Femur (tissue), 1 donor: ENCODE measurements at regions not wholly inside any gene's neighbourhood (a gene's known extent, or its start where the extent isn't known, plus 50 kb on each side); places are given as distances from the start of the nearest gene placed in this dataset.

Source experiments
- DNase-seq: peaks from one replicate; pipeline ENCODE4 v3.0.0-alpha.2; 2017

DNA sequence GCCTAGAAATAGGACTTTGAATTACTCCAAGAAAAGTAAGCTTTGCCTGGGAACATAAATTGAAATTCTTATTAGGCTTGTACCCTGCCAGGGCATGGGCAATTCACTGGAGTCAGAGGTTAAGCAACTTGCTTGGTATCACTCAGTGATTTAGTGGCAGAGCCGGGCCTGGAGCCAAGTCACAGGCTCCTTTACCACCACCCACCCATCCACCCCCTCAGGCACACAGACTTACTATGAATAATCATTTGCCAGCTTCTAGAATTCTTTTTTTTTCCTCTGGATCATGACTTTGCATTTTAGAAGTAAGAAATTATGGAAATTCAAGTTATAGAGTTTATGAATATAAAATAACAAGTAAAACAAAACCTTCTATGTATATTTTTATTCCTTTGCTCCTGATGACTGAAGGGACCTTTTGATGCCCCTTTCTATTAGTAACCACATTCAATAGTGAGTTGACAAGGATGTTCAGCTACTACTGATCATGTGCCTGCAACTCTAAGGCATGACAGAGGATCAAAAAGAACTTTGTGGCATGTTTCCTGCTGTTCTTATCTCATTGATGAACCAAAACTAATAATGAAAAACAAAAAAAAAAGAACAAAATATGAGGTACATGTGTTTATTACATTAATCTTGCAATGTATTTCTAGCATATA is 614.7 kb downstream of the TLR4 start:
- DNase-seq, result no peak

DNA sequence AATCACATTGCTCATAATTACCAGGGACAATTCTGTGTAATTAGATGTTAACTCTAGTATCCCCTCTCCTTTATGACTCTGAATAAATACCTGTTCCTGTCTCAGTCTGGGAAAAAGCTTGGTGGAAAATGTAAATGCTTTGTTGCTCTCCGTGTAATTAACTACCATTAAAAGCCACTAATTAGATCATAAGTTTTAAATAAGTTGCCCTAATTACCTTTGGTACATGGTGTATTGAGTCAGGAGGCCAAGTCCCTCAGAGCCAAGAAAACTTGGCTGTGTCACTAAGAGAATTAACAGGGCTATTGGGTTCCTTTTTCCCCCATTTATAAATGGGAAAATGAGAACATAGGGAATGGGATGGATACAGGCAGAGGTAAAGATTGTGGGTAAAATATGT is 617.6 kb downstream of the TLR4 start:
- no peak for DNase-seq

DNA sequence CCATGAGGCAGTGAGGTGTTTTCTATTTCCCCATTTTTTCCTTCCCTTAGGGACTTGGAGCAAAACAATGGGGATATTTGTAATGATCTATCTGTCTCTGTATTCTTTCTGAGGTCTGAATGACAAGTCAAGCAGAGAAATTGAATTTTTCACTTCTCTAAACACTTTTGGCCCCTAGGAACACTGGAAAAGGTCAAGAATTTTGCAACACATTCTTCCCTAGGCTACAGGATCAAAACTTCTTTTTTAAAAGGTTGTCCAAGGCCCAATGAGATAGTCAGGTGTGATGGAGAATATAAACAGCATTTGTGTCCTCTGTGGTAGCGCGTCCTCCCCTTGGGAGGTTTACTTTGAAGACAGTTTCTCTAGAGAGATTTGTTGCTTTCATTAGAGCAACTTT is 620.5 kb downstream of the TLR4 start:
- DNase-seq, result no peak

DNA sequence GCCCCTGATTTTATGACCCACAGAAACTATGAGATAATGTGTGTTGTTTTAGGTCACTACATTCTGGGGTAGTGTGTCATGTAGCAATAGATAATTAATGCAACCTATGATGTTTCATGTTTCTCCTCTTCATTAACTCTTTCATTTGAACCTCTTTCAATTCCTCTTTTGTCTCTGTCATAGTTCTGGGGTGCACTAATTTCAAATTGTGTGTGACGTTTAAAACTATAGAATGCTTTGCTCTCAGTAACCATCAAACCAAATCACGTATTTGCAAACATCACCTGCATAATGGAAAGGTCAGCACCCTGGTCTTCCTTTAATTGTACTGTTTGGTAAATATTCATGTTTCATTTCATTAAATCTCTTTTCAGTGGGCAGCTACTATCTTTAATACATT is 621.6 kb downstream of the TLR4 start:
- DNase-seq, result no peak

DNA sequence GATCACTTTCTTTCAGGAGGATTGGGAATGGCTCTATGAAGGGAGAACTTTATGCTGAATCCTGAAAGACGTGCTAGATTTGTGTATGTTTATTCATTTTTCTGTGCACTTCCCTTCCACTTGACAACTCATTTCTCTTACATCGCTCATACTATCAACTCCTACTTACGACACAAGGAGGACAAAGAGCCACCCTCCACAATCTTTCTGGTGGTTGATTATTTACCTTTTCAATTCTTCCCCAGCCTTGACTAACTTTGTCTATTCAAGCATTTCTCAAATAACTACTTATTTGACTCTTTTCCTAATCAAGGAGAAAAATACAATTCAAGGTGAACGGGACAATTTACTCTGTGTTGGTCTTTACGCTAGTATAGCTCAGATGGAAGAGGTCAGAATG is 622.1 kb downstream of the TLR4 start:
- no peak for DNase-seq

DNA sequence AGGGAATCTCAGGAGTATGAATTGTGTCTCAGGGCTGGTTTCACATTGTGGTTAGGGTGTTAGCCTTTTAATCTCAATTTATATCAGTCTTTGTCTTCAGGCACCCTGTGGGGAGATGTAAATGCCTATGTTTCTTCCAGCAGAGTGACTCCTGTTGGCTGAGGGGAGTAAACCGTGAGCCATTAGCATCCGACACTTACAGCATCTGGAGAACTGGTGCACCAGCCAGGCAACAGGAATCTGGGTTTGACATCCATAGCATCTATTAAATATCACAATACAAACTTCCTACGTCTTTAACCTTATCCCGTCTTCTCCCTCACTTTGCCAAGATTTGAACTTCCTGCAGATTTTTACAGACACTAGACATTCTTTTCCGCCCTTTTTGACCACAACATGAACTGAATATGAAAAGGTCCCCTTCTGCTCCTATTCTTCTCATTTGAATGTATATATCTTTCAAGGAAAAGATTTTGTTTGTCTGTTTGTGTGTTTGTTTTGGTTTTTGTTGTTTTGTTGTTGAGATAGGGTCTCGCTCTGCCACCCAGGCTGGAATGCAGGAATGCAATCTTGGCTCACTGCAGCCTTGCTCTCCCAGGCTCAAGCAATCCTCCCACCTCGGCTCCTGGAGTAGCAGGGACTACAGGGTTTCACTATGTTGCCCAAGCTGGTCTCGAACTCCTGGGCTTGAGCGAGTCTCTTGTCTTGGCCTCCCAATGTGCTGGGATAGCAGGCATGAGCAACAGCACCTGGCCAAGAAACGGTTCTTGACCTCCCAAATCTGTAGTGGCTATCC is 626.2 kb downstream of the TLR4 start:
- DNase-seq, result no peak

DNA sequence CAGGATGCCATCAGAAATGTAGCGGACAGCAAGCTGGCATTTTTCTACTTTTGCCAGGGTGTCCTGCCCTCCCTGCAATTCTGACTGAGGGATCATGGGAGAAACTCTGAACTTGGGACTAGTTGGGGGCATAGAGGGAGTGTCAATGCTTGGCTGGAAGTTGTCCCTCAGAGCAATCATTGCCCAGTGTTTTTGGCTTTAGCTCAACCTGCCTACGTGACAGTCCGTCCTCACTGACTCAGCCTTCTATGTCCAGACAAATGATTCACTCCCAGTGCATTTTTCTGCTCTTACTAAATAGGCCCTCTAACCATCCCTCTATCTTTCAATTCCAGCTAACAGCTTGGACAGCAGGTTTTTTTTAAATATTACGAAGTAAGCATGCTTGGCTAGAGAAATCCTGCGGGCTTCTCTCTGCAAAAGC is 627.4 kb downstream of the TLR4 start:
- no peak for DNase-seq

DNA sequence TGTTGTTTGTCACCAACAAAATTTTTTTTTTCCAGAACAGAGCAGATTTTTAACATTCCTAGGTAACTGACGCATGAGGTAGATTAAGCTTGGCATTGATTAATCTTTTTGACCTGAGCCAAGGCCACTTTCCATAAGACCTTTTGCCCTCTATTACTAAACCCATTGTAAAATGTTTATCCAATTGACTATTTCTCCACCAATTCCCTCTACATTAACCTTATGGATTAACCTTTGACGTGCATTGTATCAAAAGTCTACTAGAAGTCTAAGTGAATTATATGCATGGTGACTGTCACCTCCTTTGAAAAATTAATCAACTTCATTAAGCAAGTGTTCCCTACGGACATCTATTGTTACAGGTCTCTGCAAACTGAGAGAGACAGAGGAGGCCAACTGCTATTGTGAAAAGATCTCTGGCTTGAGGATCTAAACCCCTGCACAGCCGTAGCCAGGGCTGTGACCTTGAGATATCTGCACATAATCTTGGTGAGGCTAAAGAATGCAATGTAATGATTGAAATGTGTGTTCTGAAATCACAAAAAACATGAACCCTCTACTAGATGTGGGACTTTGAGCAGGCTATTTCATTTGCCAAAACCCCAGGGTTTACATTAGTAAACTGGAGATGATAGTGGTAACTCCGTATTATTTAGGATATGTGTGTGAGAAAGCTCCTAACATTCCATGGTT is 632.2 kb downstream of the TLR4 start:
- no peak for DNase-seq

DNA sequence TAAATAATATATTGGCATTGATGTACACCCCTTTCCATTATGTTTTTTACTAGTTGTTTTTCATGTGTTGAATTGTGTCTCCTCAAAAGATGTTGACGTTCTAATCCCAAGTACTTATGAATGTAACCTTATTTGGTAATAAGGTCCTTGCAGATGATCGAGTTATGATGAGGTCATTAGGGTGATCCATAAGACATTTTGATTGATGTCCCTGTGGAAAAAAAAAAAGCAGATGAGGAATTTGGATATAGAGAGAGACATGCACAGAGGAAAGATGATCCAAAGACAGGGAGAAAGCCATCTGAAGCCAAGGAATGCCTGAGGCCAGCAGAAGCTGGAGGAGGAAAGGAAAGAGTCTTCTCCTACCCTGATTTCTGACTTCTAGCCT is 632.7 kb downstream of the TLR4 start:
- no peak for DNase-seq

DNA sequence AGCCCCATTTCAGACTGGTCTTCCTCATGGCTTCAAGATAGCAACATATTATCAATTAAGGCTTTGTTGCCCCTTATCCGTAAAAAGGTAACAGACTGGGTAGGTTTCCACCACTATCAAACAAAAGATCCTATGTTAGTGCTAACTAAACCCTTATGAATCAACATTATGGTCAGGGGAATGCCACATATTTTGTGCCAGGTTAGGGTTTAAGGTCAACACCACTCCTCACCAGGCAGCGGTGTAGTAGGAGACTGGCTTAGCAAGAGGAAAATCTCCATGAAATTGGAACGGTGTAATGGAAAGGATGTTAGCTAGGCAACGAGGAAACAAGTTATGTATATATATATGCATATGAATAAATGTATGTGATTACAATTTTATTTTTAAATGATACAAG is 655.8 kb downstream of the TLR4 start:
- DNase-seq, result no peak

DNA sequence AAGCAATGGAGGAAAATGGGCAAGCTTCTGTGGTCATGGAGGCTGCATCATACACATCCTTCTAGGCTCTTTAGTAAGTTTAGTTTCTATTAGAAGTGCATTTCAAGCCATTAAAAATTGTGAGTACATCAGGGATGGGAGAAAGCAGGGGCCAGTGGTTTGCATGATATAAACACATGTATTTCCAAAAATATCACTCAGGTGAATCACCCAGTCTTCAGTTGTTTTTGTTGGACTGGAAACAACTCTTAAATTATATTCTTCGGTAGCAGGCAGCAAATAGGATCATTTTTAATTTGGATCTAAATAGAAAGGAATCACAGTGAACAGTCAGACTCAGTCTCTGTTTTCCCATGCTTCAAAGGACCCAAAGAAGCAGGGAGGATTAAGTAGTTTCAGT is 657.9 kb downstream of the TLR4 start:
- no peak for DNase-seq

DNA sequence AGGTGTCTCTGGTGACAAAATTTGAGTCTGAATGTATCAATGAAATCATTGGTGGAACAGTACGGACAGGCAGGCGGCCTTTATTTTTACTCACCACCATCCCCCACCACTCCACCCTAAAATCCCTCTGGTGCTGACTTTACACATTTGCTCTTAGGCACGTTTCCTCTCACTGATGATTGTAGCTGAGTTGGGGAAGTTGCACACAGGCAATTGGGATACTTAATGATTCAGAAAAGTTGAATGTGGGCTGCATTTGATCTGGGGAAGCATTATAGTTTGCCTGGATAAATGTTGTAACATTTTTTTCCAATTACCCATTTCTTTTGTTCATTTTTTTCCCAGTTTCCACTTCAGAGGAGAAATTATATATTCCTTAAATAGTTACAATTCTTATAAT is 658.4 kb downstream of the TLR4 start:
- no peak for DNase-seq

DNA sequence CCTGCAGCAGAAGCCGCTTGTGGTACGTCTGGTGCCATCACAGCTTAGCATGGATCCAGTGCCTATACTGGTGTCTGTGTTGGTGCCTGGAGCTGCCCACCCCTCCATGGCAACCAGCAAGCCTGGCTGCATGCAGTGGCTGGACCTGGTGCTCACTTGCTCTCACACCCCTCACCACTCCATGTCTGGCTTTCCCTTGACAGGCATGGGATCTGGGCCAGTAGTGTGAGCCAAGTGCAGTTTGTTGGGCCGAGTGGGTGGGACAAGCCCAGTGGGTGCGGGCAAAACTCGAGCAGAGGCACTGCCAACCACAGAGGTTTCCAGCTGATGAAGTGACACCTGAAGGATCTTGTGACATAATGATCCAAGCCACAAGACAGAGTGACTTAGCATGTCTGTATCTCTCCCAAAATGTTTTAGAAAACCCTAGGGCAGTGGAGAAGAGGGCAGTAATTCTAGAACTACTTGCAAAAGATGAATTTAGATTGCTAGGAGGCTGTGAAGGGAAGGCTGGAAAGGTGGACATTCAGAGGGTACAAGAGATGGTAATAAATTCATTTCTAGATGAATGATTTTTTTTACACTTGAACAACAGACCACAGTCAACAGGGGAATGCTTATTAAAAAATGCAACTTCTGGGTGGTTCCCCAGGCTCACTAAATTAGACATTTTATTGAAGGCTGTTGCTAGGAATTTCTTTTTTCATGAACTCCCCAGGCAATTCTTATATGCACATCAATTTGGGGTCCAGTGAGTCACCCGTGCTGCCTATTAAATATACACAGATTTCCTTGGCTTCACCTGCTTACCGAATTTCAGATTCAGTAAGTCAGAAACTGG is 660.3 kb downstream of the TLR4 start:
- no peak for DNase-seq

DNA sequence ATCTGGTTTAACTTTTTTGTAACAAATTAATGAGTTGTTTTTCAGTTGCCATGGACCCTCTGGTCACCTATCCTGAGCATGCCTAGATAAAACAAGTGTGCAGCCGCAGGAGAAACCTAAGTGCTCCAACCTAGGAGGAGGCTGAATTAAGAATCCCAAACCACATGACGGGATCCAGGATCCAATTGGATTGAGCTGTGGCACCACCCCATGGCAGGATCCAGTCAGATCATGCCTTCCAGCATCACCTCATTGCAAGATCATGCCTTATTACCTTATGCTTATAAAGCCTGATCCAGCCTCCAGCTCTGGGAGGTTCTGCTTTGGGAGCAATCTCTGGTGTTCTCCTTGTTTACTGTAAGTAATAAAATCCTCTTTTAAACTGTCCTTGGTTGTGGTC is 662.0 kb downstream of the TLR4 start:
- DNase-seq, result no peak

DNA sequence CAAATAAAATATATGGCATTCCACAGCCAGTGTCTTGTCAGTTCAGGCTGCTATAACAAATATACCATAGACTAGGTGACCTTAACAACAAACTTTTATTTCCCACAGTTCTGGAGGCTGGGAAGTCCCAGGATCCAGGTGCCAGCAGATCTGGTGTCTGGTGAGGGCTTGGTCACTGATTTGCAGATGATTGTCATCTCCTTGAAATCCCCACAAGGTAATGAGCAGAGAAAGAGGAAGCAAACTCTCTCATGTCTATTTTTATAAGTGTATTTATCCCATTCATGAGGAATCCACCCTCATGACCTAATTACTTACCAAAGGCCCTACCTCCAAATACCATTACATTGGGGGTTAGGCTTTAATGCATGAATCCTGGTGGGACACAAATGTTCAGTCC is 663.2 kb downstream of the TLR4 start:
- DNase-seq, result no peak

DNA sequence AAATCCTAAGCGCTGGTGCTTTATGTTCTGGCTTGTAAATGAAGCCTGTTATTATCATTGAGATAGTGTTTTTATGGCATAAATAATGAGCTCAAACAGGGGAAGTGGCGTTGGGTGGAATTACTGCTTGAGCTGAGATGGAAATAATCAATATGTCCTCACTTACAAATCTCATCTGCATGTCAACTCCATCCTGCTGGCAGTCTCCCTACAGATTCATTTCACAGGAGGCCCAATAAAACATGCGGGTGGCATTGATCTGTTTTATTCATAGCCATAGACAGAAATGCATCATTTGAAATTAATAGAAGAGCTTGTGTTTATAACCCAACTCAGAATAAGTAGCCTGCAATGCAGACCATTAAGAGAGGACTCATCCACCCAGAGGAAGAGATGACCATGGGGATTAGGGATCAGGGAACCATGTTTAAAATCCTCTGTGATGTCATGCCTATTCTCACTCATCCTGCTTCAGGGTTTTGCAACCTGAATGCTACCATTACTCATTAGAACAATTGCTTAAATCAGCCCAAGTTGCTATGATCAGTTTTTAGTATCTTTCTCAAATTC is 680.4 kb downstream of the TLR4 start:
- no peak for DNase-seq

DNA sequence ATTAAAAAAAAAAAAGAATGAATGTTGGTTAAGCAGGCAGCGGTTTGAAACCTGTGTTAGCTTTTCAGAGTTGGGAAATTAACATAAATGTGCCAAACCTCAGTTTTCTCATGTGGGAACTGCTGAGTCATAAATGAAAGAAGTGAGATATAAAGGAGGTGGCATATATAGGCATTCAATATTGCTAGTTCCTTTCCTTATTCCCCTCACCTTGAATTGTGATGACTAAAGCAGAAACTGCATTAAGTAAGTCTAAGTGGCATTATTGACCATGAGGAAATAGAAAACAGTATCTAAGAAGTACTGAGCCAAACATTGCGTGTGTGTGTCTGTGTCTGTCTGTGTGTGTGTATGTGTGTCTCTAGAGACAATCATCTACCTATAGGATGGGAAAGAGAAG is 691.2 kb downstream of the TLR4 start:
- DNase-seq, result no peak

DNA sequence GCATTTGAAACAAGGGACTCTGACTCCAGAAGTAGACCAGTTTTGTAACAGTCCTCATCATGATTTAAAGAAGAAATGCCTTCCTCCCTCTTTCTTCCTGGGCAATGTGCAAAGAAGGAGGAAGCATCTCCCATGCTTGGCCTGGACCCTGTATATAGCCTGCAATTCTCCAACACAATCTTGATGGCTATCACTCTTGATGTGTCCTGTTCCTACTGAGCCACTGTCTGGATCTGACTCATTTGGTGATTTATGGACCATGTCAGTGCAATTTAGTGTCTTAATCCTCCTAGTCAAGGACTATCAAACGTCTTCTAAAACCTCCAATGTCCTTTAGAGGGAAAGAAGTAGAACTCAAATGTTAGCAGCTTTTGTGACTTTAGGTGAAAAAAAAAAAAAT is 697.3 kb downstream of the TLR4 start:
- DNase-seq, result no peak

DNA sequence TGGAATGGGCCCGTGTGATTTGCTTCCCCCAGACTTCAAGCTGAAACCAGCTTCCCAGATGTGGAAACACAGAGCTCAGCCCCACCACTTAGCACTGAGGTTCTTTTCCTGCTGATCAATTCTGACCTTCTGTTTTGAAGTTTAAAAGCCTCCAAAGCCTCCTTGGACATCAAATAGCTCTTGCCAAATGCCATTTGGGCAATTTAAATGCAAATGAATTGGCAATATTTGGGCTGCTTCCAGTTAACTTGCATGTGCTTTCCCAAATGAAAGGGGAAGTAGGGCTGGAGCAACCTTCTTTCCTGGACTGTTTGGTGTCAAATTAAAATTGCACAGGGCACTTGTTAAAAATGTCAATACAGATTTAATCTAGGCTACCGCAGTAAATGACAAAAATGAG is 710.5 kb downstream of the TLR4 start:
- no peak for DNase-seq

DNA sequence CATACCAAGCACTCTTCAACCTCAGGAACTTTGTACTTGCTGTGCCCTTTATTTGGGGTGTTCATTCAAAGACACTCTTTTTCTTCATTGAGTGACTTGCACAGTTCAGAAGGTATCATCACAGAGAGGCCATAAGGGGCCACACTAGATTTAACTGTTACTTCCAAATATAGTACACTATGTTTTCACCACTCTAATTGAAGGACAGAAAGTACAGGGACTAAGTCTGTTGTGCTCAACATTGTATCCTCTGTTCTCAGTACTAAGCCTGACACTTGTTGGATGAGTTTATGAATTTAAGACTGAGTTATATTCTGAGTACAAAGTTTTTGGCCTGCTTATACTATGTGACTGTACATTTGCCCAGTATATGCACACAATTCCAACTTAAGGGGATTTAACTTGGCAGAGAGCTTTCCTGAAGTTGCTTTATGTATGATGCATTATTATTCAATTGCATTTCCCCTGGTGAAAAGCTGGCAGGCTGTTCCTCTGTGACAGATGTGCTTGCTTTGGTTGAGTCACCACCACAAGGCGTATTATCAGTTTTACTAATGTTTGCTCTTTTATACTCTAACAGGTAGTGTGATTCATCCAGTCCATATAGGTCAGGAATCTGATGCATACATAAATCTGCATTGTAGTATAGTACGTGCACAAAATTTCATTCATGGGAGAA is 714.8 kb downstream of the TLR4 start:
- DNase-seq, result no peak

DNA sequence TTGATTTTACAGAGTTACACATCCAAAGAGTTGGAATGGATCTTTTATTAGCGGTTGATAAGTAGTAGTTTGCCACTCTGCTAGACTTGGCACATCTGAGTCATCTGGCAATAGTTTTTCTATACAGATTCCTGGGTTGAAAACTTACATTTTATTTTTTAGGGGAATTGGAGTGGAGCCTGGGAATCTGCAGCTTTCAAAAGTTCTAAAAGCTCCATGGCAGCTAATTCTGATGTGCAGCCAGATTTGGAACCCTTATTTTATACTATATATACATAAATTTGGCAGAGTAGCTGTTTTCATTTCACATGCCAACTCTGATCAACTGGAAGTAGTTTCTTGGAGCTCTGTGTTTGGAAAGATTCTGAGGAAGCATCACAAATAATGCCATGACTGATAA is 715.5 kb downstream of the TLR4 start:
- DNase-seq, result no peak

DNA sequence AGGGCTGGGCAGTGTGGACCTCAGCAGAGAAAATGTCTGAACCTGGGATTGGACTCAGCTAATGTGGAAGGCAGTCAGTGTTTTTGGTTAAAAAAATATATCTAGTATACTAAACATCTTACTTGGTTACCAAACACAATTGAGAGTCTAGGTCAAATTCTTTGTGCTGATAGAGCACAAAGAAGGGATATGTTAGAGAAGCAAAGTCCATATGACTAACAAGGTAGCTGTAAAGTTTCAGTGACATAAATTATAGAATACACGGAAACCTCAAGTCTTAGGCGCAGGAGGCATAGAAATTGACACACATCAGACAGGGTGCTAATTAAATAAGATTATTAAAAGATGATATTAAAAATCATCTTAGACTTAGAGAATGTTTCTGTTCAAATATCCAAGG is 718.3 kb downstream of the TLR4 start:
- no peak for DNase-seq
